Kasumi-1 (cell line): ENCODE measurements at regions not wholly inside any gene's neighbourhood (a gene's known extent, or its start where the extent isn't known, plus 50 kb on each side); places are given as distances from the start of the nearest gene placed in this dataset.

Source experiments
- DNase-seq, 2 experiments: peaks; one replicate each; lab custom pipeline; 2025; lab: John Stamatoyannopoulos, UW

- peak; percentile 83 to 92 for DNase-seq
Observed at GRCh38 chr2:172153156-172153555, 50.5 kb upstream of the DLX2 start.

- DNase-seq = no peak
Observed at GRCh38 chr2:172153757-172154156, 51.1 kb upstream of the DLX2 start.

DNA sequence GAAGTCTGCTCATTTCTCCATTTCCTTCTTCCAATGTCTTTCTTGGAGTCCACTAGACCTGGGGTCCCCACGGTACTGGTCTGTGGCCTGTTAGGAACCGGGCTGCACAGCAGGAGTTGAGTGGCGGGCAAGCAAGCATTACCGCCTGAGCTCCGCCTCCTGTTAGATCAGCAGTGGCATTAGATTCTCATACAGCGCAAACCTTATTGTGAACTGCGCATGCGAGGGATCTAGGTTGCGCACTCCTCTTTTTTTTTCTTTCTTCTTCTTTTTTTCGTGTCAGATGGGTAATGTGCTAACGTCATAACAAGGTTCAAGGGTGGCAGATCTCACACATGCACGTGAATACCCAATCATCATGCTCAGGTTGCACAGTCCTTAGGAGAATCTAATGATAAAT is 53.1 kb upstream of the DLX2 start:
- DNase-seq = no peak

- DNase-seq = no peak
Observed at GRCh38 chr2:172160839-172161238, 58.1 kb upstream of the DLX2 start.

GRCh38 chr2:172162225-172162733 is 59.6 kb upstream of the DLX2 start:
- DNase-seq = no peak

GRCh38 chr2:172162739-172163336 is 60.1 kb upstream of the DLX2 start:
- no peak for DNase-seq

- peak; percentile 16 to 43 for DNase-seq
Observed at GRCh38 chr2:172168917-172169346, 66.2 kb upstream of the DLX2 start.

DNA sequence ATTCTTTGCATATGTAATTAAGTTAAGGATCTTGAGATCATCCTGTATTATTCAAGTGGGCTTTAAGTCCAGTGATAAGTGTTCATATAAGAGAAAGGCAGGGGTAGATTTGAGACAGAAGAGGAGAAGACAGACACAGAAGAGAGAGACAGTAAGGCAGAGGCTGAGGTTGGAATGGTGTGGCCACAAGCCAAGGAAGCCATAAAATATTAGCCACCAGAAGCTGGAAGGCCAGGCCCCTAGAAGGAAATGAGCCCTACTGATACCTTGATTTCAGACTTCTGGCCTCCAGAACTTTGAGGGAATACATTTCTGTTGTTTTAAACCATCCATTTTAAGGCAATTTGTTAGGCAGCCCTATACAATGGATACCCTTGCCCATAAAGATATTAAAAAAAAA is 66.9 kb upstream of the DLX2 start:
- no peak for DNase-seq

- DNase-seq = peak; percentile 70 to 85
Observed at GRCh38 chr2:172172513-172173173, 69.9 kb upstream of the DLX2 start.

- peak; percentile 20 to 32 for DNase-seq
Observed at GRCh38 chr2:172173174-172173706, 70.5 kb upstream of the DLX2 start.

GRCh38 chr2:172177581-172177980 is 74.9 kb upstream of the DLX2 start:
- DNase-seq = no peak

DNA sequence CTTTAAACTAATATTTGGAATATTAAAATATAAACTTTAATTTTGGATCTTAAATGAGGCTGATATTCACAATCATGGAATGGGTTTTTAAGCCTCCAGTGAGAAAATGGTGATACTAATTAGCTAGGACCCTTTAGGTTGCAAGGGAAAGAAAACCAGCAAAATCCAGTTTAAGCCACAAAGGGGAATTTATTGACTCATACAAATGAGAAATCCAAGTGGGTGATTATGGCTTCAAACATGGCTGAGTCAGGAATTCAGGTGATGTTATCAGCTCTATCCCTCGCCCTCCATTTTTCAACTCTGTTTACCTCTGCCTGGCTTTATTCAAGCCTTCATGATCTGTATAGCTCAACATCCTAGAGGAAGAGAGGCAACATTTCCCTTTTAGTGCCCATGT is 75.3 kb upstream of the DLX2 start:
- DNase-seq = no peak

- no peak for DNase-seq
Observed at GRCh38 chr2:172179045-172179701, 76.5 kb upstream of the DLX2 start.

DNA sequence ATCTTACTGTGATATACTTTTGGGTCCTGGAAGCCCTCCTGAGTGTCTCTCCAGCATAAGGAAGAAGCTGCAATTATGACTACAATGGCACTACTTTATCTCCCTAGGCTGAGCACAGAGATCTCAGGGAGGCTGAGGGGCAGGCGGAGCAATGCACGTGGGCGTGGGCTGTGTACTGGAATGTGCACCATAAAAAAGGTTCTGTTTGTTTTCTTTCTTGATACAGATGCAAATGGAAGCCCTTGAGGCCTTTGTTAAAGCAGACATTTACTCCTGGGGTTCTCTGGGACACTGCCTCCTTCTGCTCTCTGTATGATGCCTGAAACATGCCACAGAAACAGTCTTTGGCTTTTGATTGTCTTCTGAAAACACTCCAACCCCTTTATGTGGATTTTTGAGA is 79.1 kb upstream of the DLX2 start:
- DNase-seq = no peak

DNA sequence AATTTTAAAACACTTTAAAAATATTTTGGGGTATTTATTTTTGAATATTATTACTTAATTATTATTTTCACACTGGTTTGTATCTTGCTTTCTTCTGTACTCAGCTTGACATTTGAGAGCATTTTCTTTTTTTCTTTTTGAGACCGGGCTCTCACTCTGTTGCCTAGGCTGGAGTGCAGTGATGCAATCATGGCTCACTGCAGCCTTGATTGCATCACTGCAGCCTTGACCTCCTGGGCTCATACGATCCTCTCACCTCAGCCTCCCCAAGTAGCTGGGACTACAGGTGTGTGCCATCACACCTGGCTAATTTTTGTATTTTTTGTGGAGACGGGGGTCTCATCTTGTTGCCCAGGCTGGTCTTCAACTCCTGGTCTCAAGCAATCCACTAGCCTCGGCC is 79.9 kb upstream of the DLX2 start:
- no peak for DNase-seq

GRCh38 chr2:172193331-172194089 is 90.8 kb upstream of the DLX2 start:
- peak in 1 of 2 experiments; percentile 6 for DNase-seq

DNA sequence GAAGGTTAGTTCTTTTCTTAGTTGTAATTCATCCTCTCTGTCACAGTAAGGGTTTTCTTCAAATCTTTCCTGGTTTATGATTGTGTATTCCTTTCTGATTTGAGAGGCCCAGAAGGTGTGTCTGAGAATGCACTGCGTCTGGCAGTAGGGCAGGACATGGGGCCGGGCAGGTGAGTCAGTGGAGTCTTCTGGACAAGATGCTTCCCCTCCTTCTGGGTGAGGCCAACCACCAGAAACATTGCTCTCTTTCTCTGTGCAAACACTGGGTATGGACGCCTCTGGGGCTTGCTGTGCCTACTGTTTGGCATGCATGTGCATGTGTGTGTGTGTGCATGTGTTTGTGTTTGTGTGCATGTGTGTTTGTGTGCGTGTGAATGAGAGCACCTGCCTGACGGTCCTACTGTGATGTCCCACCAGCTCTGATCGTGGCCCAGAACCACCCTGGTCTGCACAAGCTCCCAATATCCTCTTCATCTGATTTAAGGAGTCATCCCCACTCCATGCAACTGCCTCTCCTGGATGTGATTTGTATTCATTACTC is 93.2 kb upstream of the DLX2 start:
- DNase-seq = no peak

DNA sequence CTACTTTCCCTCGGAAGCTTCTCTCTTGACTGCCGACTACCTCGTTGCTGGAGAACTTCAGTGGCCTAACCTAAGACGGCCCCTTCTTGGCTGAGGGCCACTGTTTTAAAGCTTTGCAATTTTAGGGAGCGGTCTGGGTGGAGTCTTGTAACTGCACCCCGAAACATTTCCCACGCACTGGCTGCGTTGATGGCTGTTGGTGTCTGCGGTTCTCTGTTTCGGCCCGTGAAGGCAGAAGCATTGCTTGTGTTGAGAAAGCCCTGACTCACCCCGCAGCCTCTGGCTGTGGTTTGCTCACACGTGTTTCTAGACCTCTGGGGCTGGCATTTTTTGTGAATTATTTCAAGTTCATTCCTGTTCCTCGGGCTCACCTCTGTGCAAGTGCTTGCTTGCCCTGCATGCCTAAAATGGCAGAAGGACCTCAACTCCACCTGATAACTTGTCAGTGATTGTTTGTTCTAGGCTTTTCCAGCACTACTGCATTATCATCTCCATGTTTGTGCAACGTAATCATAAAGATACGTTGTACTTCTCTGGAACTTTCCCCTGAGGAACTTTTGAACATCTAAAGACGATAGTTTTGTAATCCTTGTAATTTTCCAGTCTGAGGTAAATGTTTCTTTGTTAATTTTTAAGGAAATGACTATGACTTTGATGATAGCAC is 94.2 kb upstream of the DLX2 start:
- no peak for DNase-seq

- no peak for DNase-seq
Observed at GRCh38 chr2:172198361-172198760, 95.7 kb upstream of the DLX2 start.

DNA sequence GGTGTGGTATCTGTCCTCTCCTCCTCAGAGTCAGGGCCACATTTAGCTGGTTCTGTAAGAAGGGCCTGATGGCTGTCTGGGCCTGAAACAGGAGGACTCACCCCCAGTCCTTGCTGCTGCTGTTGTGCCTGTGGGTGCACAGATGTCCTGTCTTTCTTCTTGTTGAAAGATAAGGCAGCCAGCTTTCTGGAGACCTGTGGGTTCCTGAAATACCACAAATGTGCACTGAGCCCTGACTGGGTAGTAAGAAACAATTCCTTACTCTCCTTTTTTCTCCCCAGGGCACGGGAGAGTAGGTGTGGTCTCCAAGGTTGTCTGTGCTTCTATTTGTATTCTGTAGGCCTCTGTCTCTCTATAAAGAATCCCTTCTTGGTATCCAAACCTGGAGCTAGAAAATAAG is 96.2 kb upstream of the DLX2 start:
- DNase-seq = no peak

GRCh38 chr2:172200495-172201085 is 97.9 kb upstream of the DLX2 start:
- peak; percentile 35 to 38 for DNase-seq
